PC-3 (cell line): ENCODE measurements at regions not wholly inside any gene's neighbourhood (a gene's known extent, or its start where the extent isn't known, plus 50 kb on each side); places are given as distances from the start of the nearest gene placed in this dataset.

Source experiments
- CTCF ChIP-seq: fragments of 300-600 bp; sonication (generic); conservative IDR thresholded peaks from 2 replicates; pipeline ENCODE4 v1.5.1; 2017; ENCODE audit warnings: antibody characterized with exemption, low read depth, mild to moderate bottlenecking, low read length
- EZH2 ChIP-seq: fragments of 300-600 bp; sonication (generic); IDR thresholded peaks from one replicate; pipeline ENCODE4 v1.6.1; 2017; ENCODE audit warnings: antibody characterized with exemption, mild to moderate bottlenecking, low read length; ENCODE audit not compliant: unreplicated experiment
- EZH2phosphoT487 ChIP-seq: fragments of 300-600 bp; sonication (generic); IDR thresholded peaks from 2 replicates; pipeline ENCODE4 v1.6.1; 2018; ENCODE audit warnings: mild to moderate bottlenecking, antibody characterized with exemption, low read length, borderline replicate concordance

GRCh38 chr17:37801171-37801570 is 56.3 kb upstream of the HNF1B start:
- TF ChIP-seq CTCF: no peak
- no peak for TF ChIP-seq EZH2
- no peak for TF ChIP-seq EZH2phosphoT487
